ENCODE measurements at regions not wholly inside any gene's neighbourhood (a gene's known extent, or its start where the extent isn't known, plus 50 kb on each side); places are given as distances from the start of the nearest gene placed in this dataset.

DNA sequence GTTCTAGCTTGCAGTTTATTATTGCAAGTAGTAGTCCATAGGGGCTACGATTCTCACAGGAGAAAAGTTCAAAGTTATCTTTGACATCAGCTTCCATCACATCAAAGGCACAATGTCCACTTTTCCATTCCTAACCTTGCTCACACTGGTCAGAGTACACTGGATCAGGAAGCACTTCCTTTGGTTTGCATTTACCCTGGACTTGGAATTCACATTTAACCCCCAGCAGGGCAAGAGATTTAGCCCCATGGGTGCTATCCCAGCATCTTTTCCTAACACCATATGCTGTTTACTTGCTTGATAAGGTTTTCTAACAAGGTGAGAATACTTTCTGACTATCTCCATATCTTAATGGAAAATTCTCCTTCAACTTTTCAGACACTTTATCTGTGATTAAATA lies 55.6 kb upstream of the ASTN2 start:
- TF ChIP-seq, protein P1, sequence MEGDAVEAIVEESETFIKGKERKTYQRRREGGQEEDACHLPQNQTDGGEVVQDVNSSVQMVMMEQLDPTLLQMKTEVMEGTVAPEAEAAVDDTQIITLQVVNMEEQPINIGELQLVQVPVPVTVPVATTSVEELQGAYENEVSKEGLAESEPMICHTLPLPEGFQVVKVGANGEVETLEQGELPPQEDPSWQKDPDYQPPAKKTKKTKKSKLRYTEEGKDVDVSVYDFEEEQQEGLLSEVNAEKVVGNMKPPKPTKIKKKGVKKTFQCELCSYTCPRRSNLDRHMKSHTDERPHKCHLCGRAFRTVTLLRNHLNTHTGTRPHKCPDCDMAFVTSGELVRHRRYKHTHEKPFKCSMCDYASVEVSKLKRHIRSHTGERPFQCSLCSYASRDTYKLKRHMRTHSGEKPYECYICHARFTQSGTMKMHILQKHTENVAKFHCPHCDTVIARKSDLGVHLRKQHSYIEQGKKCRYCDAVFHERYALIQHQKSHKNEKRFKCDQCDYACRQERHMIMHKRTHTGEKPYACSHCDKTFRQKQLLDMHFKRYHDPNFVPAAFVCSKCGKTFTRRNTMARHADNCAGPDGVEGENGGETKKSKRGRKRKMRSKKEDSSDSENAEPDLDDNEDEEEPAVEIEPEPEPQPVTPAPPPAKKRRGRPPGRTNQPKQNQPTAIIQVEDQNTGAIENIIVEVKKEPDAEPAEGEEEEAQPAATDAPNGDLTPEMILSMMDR (IDR thresholded peaks at IDR 0.05) = no peak
- no peak for TF ChIP-seq POLR2A (IDR thresholded peaks at IDR 0.05)
- TF ChIP-seq POLR2AphosphoS5 (IDR thresholded peaks at IDR 0.05) = no peak
